K562 (cell line): ENCODE measurements at regions not wholly inside any gene's neighbourhood (a gene's known extent, or its start where the extent isn't known, plus 50 kb on each side); places are given as distances from the start of the nearest gene placed in this dataset.

Experiments
- ATAC-seq: fragments of 200-7000 bp; cut with Tn5 transposase; 3 replicates; pipeline ENCODE4 v1.9.1; 2020; ENCODE audit warnings: moderate library complexity
- BruUV-seq: library from RNA; stranded (reverse); fragments of 400-500 nt; replicated peaks from 2 replicates; lab custom pipeline; 2021; lab: Mats Ljungman, UMichigan
- CTCF ChIA-PET: fragments of 300-600 bp; formaldehyde crosslinking; extraction: SDS; loops from one replicate; lab custom pipeline; 2021; ENCODE audit warnings: low intra/inter-chr PET ratio; lab: Yijun Ruan, JAX
- POLR2A ChIA-PET: fragments of 300-600, 350-650 bp; sonication (Branson Sonifier 250); formaldehyde crosslinking; extraction: SDS; loops from one replicate; lab custom pipeline; 2021; ENCODE audit warnings: antibody characterized with exemption, inconsistent platforms; lab: Yijun Ruan, JAX
- DNase-seq, 4 experiments: peaks; one replicate each; pipeline versions ENCODE4 v3.0.0 to v3.0.0-alpha.2; 2011 to 2018; ENCODE audit warnings: low spot score in 3 of 4, mixed read lengths in 3 of 4; ENCODE audit errors: extremely low read depth in 1 of 4
- FAIRE-seq: peaks from 2 replicates; lab custom pipeline; 2011; peaks lifted over from hg19 to GRCh38; lab: Jason Lieb, UNC
- H2AFZ ChIP-seq: 2 replicates; pipeline ENCODE4 v1.6.0; 2011; ENCODE audit warnings: low read depth, low read length, control low read depth, inconsistent platforms
- H3K27ac ChIP-seq: fragments of 200-600 bp; 3 replicates; pipeline ENCODE4 v1.8.0; 2011; ENCODE audit warnings: low read depth, mild to moderate bottlenecking, control low read depth, inconsistent platforms, low read length, moderate library complexity, mixed read lengths; ENCODE audit errors: extremely low read depth
- H3K27me3 ChIP-seq, 2 experiments: fragments of 300-600 bp in 1 of 2; 2 replicates in 1 of 2; 3 replicates in 1 of 2; pipeline versions ENCODE4 v1.6.0 to v1.8.0; 2011; ENCODE audit warnings: inconsistent platforms in 2 of 2, low read length in 2 of 2, mild to moderate bottlenecking in 1 of 2, mixed read lengths in 1 of 2, moderate library complexity in 1 of 2; ENCODE audit not compliant: control insufficient read depth in 2 of 2, insufficient read depth in 2 of 2
- H3K36me3 ChIP-seq: fragments of 300-600 bp; 3 replicates; pipeline ENCODE4 v1.8.0; 2011; ENCODE audit warnings: mild to moderate bottlenecking, low read length, inconsistent platforms; ENCODE audit not compliant: control insufficient read depth, insufficient read depth
- H3K4me1 ChIP-seq, 2 experiments: fragments of 200-600 bp in 1 of 2; replicated peaks in 1 of 2; 2 replicates in 1 of 2; 3 replicates in 1 of 2; pipeline versions ENCODE4 v1.5.1 to v1.8.0; 2011; ENCODE audit warnings: inconsistent platforms in 2 of 2, low read length in 2 of 2, mild to moderate bottlenecking in 1 of 2, mixed read lengths in 1 of 2, moderate library complexity in 1 of 2; ENCODE audit not compliant: control insufficient read depth in 2 of 2, insufficient read depth in 2 of 2
- H3K4me2 ChIP-seq: 2 replicates; pipeline ENCODE4 v1.6.1; 2011; ENCODE audit warnings: low read length, control low read depth, inconsistent platforms, mixed read lengths; ENCODE audit not compliant: insufficient read depth
- H3K4me3 ChIP-seq: fragments of 200-600 bp; sonication (generic), shearing (Covaris generic); 2 replicates; pipeline ENCODE4 v1.5.1; 2016; ENCODE audit warnings: control low read depth, inconsistent platforms
- H3K79me2 ChIP-seq: fragments of 200-600 bp; 3 replicates; pipeline ENCODE4 v1.8.0; 2011; ENCODE audit warnings: low read length, inconsistent platforms; ENCODE audit not compliant: control insufficient read depth, insufficient read depth
- H3K9ac ChIP-seq, 2 experiments: 2 replicates each; pipeline versions ENCODE4 v1.6.0 to v1.6.1; 2011; ENCODE audit warnings: low read depth in 2 of 2, low read length in 2 of 2, control low read depth in 1 of 2, inconsistent platforms in 1 of 2, mild to moderate bottlenecking in 1 of 2, mixed read lengths in 1 of 2; ENCODE audit not compliant: insufficient read depth in 1 of 2
- H3K9me1 ChIP-seq: one replicate; pipeline ENCODE4 v1.6.0; 2011; ENCODE audit warnings: inconsistent platforms, mild to moderate bottlenecking, low read length, moderate library complexity; ENCODE audit not compliant: control insufficient read depth, insufficient read depth
- H3K9me3 ChIP-seq: replicated peaks from 2 replicates; pipeline ENCODE4 v1.5.1; 2011; ENCODE audit warnings: low read depth, low read length, inconsistent platforms; ENCODE audit not compliant: control insufficient read depth, insufficient read depth
- H4K20me1 ChIP-seq: replicated peaks from 2 replicates; pipeline ENCODE4 v1.6.1; 2011; ENCODE audit warnings: low read length, inconsistent platforms, mixed read lengths; ENCODE audit not compliant: control insufficient read depth, insufficient read depth
- CBX2 ChIP-seq: fragments of 200-600 bp; sonication (generic); IDR thresholded peaks from one replicate; pipeline ENCODE4 v1.6.1; 2012; ENCODE audit warnings: mild to moderate bottlenecking, low read length, inconsistent platforms; ENCODE audit not compliant: insufficient read depth, poor library complexity, severe bottlenecking
- GABPB2 ChIP-seq: fragments of 250-450 bp; sonication (Bioruptor Pico); conservative IDR thresholded peaks from 2 replicates; pipeline ENCODE4 v1.5.1; 2021; ENCODE audit warnings: mild to moderate bottlenecking
- NR2C2 ChIP-seq, 2 experiments: fragments of 200-800 bp in 1 of 2; sonication (Bioruptor generic) in 1 of 2; sonication (generic) in 1 of 2; formaldehyde crosslinking in 1 of 2; IDR thresholded peaks; 2 replicates each; pipeline versions ENCODE4 v1.6.1 to v1.8.0; 2016 to 2022; ENCODE audit warnings: mild to moderate bottlenecking in 1 of 2, missing compliant biosample characterization in 1 of 2, missing genetic modification characterization in 1 of 2, missing genetic modification reagents in 1 of 2
- TFAM ChIP-seq: fragments of 250-450 bp; sonication (Bioruptor Pico); conservative IDR thresholded peaks from 2 replicates; pipeline ENCODE4 v1.5.0; 2021; ENCODE audit warnings: mild to moderate bottlenecking, moderate library complexity
- ZNF785 ChIP-seq: fragments of 250-450 bp; sonication (Bioruptor Pico); IDR thresholded peaks from 2 replicates; pipeline ENCODE4 v1.4.0; 2020; ENCODE audit warnings: mild to moderate bottlenecking
- WGBS: fragments of 100-300 bp; shearing (Covaris generic); methylation state at CpG from one replicate; pipeline ENCODE4 v1.1.6; 2016; ENCODE audit warnings: low coverage, mixed read lengths; ENCODE audit not compliant: insufficient coverage; ENCODE audit errors: missing lambda C conversion rate; 5-methylcytosine and 5-hydroxymethylcytosine counted together
- in situ Hi-C: fragments of 300-500 bp; cut with MboI; formaldehyde crosslinking; loops from 4 replicates; pipeline ENCODE4 v1.15.0; 2018; ENCODE audit warnings: inconsistent platforms, mixed read lengths
- intact Hi-C: fragments of 100-400 bp; cut with micrococcal nuclease; formaldehyde crosslinking; loops from 2 replicates; pipeline ENCODE4 v1.14.2; 2022
- TF ChIP-seq, protein P1 (sequence below): fragments of 250-450 bp; sonication (Bioruptor Pico); IDR thresholded peaks from 2 replicates; pipeline ENCODE4 v1.4.0; 2020; ENCODE audit warnings: borderline replicate concordance

DNA sequence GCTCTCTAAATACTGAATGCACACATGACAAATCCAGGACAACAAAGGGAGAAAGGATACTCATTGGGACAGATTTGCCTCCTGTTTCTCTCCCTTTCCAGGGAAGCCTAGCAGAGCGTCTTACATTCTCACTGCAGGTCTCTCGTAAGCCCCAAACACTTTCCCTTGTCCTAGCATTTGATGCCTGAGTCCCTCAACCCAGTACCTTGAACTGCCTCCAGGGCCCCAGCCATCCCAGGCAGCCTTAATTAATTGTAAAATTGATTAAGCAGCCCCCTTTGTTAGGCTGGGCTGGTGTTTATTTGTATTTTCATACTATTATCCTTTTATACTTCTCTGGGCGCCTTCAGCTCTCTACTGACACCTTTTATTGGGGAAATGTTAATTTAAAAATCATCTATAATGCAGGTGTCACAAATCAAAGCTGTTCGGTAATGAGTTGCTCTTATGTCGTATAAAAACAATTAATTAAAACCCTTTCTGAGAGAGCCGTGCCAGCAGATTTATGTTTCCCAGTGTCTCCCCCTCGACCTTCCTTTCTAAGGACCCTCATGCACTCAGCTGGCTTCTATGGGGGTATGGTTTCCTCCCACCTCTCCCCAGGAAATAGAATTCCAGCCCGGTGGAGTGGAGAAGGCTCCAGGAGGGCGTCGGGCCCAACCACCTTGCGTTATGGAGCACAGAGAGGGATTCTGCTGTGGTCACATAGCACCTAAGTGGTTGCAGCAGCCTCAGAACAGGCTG is 243.8 kb downstream of the RPS24 start:
- Histone ChIP-seq H3K9ac (no peak overlapping the region), H3K79me2 (no peaks in the 10 kb centered on the region), H2AFZ (no peak overlapping the region), H3K4me2 (no peak overlapping the region), H3K4me1 (no peaks in the 10 kb centered on the region), H3K36me3 (no peaks in the 10 kb centered on the region)
- no peak for FAIRE-seq
- POLR2A ChIA-PET, result no interaction called here
- no peak for DNase-seq
- TF ChIP-seq CBX2 (no peak), ZNF785 (CRISPR knock-in tag) (no peak), TFAM (CRISPR knock-in tag) (no peak), GABPB2 (CRISPR knock-in tag) (no peak), NR2C2 (CRISPR knock-in tag; IDR thresholded peaks at IDR 0.05) (no peak), NR2C2 (tag; IDR thresholded peaks at IDR 0.05) (no peak)
- TF ChIP-seq, protein P1, sequence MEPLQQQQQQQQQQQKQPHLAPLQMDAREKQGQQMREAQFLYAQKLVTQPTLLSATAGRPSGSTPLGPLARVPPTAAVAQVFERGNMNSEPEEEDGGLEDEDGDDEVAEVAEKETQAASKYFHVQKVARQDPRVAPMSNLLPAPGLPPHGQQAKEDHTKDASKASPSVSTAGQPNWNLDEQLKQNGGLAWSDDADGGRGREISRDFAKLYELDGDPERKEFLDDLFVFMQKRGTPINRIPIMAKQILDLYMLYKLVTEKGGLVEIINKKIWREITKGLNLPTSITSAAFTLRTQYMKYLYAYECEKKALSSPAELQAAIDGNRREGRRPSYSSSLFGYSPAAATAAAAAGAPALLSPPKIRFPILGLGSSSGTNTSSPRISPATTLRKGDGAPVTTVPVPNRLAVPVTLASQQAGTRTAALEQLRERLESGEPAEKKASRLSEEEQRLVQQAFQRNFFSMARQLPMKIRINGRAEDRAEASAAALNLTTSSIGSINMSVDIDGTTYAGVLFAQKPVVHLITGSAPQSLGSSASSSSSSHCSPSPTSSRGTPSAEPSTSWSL (CRISPR knock-in tag), result no peak
- TF ChIP-seq, all 486 proteins: peak for 0
- Histone ChIP-seq H3K27ac (no peak overlapping the region), H3K4me3 (no peak overlapping the region), H3K9me3 (no peaks in the 10 kb centered on the region), H3K27me3 (peaks cover 9 to 44% of the 10 kb centered on the region in 2 experiments), H4K20me1 (no peaks in the 10 kb centered on the region; the same call in 1 of the 2 replicates), H3K9me1 (no peaks in the 10 kb centered on the region)
- 3% methylated on average over 11 of the region's 11 CpGs for WGBS
- CTCF ChIA-PET, result no interaction called here
- intact Hi-C loops, result no loop called here
- in situ Hi-C loops, result no loop called here
- ATAC-seq, result no peak
- no TSS peak for BruUV-seq
